HG03103 (cell line): ENCODE measurements at regions not wholly inside any gene's neighbourhood (a gene's known extent, or its start where the extent isn't known, plus 50 kb on each side); places are given as distances from the start of the nearest gene placed in this dataset.
"Not testable (repeated sequence)": the region's sequence is repeated elsewhere in the genome, so short reads cannot be mapped to it uniquely, and the experiment has no call there.

Experiments
- ATAC-seq: cut with Tn5 transposase; IDR thresholded peaks from one replicate; pipeline ENCODE4 v1.9.1; 2021; ENCODE audit warnings: low read depth; ENCODE audit not compliant: unreplicated experiment

- ATAC-seq: no peak
Observed at GRCh38 chr1:56094168-56094567, 485.2 kb downstream of the PLPP3 start.

- no peak for ATAC-seq
Observed at GRCh38 chr1:56092684-56093570, 486.4 kb downstream of the PLPP3 start.

GRCh38 chr1:56089826-56090225 is 489.5 kb downstream of the PLPP3 start:
- ATAC-seq: not testable (repeated sequence)

GRCh38 chr1:56084246-56084645 is 495.1 kb downstream of the PLPP3 start:
- ATAC-seq: no peak

- ATAC-seq: no peak
Observed at GRCh38 chr1:56081736-56082135, 497.6 kb downstream of the PLPP3 start.

- no peak for ATAC-seq
Observed at GRCh38 chr1:56081173-56081572, 498.2 kb downstream of the PLPP3 start.

GRCh38 chr1:56080123-56080522 is 499.2 kb downstream of the PLPP3 start:
- ATAC-seq: no peak

GRCh38 chr1:56079391-56079790 is 500.0 kb downstream of the PLPP3 start:
- ATAC-seq: no peak

GRCh38 chr1:56077206-56077605 is 502.2 kb downstream of the PLPP3 start:
- ATAC-seq: no peak

- no peak for ATAC-seq
Observed at GRCh38 chr1:56074007-56074651, 505.2 kb downstream of the PLPP3 start.

- no peak for ATAC-seq
Observed at GRCh38 chr1:56073614-56074006, 505.8 kb downstream of the PLPP3 start.

GRCh38 chr1:56073206-56073605 is 506.2 kb downstream of the PLPP3 start:
- no peak for ATAC-seq

- ATAC-seq: no peak
Observed at GRCh38 chr1:56072310-56072709, 507.1 kb downstream of the PLPP3 start.

GRCh38 chr1:56071351-56071750 is 508.0 kb downstream of the PLPP3 start:
- no peak for ATAC-seq

GRCh38 chr1:56070601-56071000 is 508.8 kb downstream of the PLPP3 start:
- no peak for ATAC-seq

GRCh38 chr1:56069824-56070223 is 509.5 kb downstream of the PLPP3 start:
- ATAC-seq: no peak

GRCh38 chr1:56068908-56069307 is 510.5 kb downstream of the PLPP3 start:
- ATAC-seq: no peak

- ATAC-seq: no peak
Observed at GRCh38 chr1:56068210-56068609, 511.2 kb downstream of the PLPP3 start.

- no peak for ATAC-seq
Observed at GRCh38 chr1:56065729-56066128, 513.6 kb downstream of the PLPP3 start.

- no peak for ATAC-seq
Observed at GRCh38 chr1:56064705-56065104, 514.7 kb downstream of the PLPP3 start.

GRCh38 chr1:56063461-56063860 is 515.9 kb downstream of the PLPP3 start:
- no peak for ATAC-seq

GRCh38 chr1:56062625-56063024 is 516.7 kb downstream of the PLPP3 start:
- ATAC-seq: no peak
